KMS-11 (cell line): ENCODE measurements at regions not wholly inside any gene's neighbourhood (a gene's known extent, or its start where the extent isn't known, plus 50 kb on each side); places are given as distances from the start of the nearest gene placed in this dataset.

Experiments used
- H2AFZ ChIP-seq: fragments of 200-600 bp; sonication (generic); 2 replicates; pipeline ENCODE4 v1.6.1; 2016; ENCODE audit warnings: antibody characterized with exemption, mixed run types, low read depth
- H3K27ac ChIP-seq: fragments of 200-600 bp; sonication (generic); 2 replicates; pipeline ENCODE4 v1.6.1; 2016; ENCODE audit warnings: mild to moderate bottlenecking, mixed run types
- H3K27me3 ChIP-seq: fragments of 200-600 bp; sonication (generic); 2 replicates; pipeline ENCODE4 v1.6.1; 2017; ENCODE audit warnings: mild to moderate bottlenecking, low read depth, mixed run types, moderate library complexity; ENCODE audit not compliant: insufficient read depth
- H3K36me3 ChIP-seq: fragments of 200-600 bp; sonication (generic); 2 replicates; pipeline ENCODE4 v1.6.1; 2017; ENCODE audit warnings: mild to moderate bottlenecking, mixed run types; ENCODE audit not compliant: insufficient read depth
- H3K4me1 ChIP-seq: fragments of 200-600 bp; sonication (generic); 2 replicates; pipeline ENCODE4 v1.6.1; 2016; ENCODE audit warnings: mild to moderate bottlenecking, low read depth, mixed run types; ENCODE audit not compliant: poor library complexity, severe bottlenecking
- H3K4me2 ChIP-seq: fragments of 200-600 bp; sonication (generic); 2 replicates; pipeline ENCODE4 v1.7.0; 2016; ENCODE audit warnings: mild to moderate bottlenecking, mixed run types
- H3K4me3 ChIP-seq: fragments of 200-600 bp; sonication (generic); IDR thresholded peaks from 2 replicates; pipeline ENCODE4 v1.6.1; 2017; ENCODE audit warnings: low read depth, low read length, mixed read lengths; ENCODE audit not compliant: insufficient read depth
- H3K79me2 ChIP-seq: fragments of 200-600 bp; sonication (generic); 2 replicates; pipeline ENCODE4 v1.6.1; 2016; ENCODE audit warnings: low read depth, mixed run types; ENCODE audit not compliant: insufficient read depth
- H3K9ac ChIP-seq: fragments of 200-600 bp; sonication (generic); 2 replicates; pipeline ENCODE4 v1.6.1; 2016; ENCODE audit warnings: mild to moderate bottlenecking, mixed run types
- H4K20me1 ChIP-seq: fragments of 200-600 bp; sonication (generic); 2 replicates; pipeline ENCODE4 v1.6.1; 2016; ENCODE audit warnings: mild to moderate bottlenecking, mixed run types; ENCODE audit not compliant: insufficient read depth
- TF ChIP-seq, protein P1 (sequence below): fragments of 200-600 bp; sonication (generic); conservative IDR thresholded peaks from 2 replicates; pipeline ENCODE4 v1.6.1; 2017; ENCODE audit warnings: low read depth, mild to moderate bottlenecking, antibody characterized with exemption, low read length, moderate library complexity, mixed read lengths

- H3K9ac ChIP-seq, result no peak overlapping the region
- TF ChIP-seq, protein P1, sequence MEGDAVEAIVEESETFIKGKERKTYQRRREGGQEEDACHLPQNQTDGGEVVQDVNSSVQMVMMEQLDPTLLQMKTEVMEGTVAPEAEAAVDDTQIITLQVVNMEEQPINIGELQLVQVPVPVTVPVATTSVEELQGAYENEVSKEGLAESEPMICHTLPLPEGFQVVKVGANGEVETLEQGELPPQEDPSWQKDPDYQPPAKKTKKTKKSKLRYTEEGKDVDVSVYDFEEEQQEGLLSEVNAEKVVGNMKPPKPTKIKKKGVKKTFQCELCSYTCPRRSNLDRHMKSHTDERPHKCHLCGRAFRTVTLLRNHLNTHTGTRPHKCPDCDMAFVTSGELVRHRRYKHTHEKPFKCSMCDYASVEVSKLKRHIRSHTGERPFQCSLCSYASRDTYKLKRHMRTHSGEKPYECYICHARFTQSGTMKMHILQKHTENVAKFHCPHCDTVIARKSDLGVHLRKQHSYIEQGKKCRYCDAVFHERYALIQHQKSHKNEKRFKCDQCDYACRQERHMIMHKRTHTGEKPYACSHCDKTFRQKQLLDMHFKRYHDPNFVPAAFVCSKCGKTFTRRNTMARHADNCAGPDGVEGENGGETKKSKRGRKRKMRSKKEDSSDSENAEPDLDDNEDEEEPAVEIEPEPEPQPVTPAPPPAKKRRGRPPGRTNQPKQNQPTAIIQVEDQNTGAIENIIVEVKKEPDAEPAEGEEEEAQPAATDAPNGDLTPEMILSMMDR, result no peak
- H2AFZ ChIP-seq, result no peak overlapping the region
- H3K4me3 ChIP-seq, result no peak overlapping the region
- H3K27ac ChIP-seq, result no peak overlapping the region
- H3K36me3 ChIP-seq, result no peaks in the 10 kb centered on the region
- no peaks in the 10 kb centered on the region for H3K27me3 ChIP-seq
- no peaks in the 10 kb centered on the region for H3K79me2 ChIP-seq
- H4K20me1 ChIP-seq, result no peaks in the 10 kb centered on the region
- no peaks in the 10 kb centered on the region for H3K4me1 ChIP-seq
- no peak overlapping the region for H3K4me2 ChIP-seq
These were observed 317.5 kb upstream of the GRIA3 start for GRCh38 chrX:122866532-122866931.

GRCh38 chrX:122868631-122869030 lies 315.4 kb upstream of the GRIA3 start:
- no peaks in the 10 kb centered on the region for H3K4me1 ChIP-seq
- no peaks in the 10 kb centered on the region for H4K20me1 ChIP-seq
- TF ChIP-seq, protein P1, result no peak
- H3K79me2 ChIP-seq, result no peaks in the 10 kb centered on the region
- H3K4me2 ChIP-seq, result no peak overlapping the region
- no peak overlapping the region for H2AFZ ChIP-seq
- H3K27ac ChIP-seq, result no peak overlapping the region
- H3K4me3 ChIP-seq, result no peak overlapping the region
- H3K9ac ChIP-seq, result no peak overlapping the region
- no peaks in the 10 kb centered on the region for H3K27me3 ChIP-seq
- no peaks in the 10 kb centered on the region for H3K36me3 ChIP-seq

DNA sequence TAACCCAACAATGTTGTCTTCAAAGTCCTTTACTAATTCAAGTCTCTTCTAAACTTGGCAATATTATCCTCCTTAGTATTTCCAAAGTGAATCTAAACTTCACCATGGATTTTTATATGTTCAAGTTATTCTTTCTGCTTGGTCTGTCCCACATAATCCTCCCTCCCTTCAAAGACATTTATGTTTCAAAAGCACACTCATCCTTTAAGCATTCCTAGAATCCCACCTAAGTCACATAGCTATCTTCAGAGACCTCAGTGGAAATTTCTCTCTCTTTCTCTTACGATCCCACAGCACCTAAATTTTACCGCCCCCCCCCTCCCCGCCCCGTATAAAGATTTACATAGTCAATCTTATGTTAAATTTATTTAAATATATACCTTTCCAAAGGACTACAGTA lies 314.9 kb upstream of the GRIA3 start:
- H3K4me1 ChIP-seq, result no peaks in the 10 kb centered on the region

DNA sequence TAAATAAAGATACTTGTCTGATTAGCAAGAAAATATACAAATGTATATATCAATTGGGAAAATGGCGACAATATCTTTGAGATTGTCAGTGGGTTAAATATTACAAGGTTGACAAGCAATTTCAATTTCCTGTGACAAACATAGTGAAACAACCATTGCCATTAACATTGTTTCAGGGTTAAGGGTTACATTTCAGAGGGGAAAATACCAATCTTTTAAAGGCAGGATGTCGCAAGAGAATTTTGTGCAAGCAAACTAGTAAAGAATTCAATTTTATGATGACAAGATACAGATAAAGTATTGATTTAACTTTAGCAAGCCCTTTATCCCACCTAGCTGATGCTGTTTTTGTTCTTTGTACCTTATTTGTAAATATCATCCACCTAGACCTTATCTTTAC lies 305.8 kb upstream of the GRIA3 start:
- Histone ChIP-seq H3K27ac (no peak overlapping the region), H3K4me2 (no peak overlapping the region), H4K20me1 (no peaks in the 10 kb centered on the region), H3K36me3 (no peaks in the 10 kb centered on the region), H3K27me3 (no peaks in the 10 kb centered on the region), H3K79me2 (no peaks in the 10 kb centered on the region), H3K4me1 (no peaks in the 10 kb centered on the region), H3K4me3 (no peak overlapping the region), H2AFZ (no peak overlapping the region), H3K9ac (no peak overlapping the region)
- TF ChIP-seq, protein P1, result no peak

More for the DNA sequence above, 314.9 kb upstream of the GRIA3 start:
- Histone ChIP-seq H3K4me3 (no peak overlapping the region), H4K20me1 (no peaks in the 10 kb centered on the region), H3K79me2 (no peaks in the 10 kb centered on the region), H2AFZ (no peak overlapping the region), H3K36me3 (no peaks in the 10 kb centered on the region), H3K27ac (no peak overlapping the region), H3K4me2 (no peak overlapping the region), H3K27me3 (no peaks in the 10 kb centered on the region), H3K9ac (no peak overlapping the region)
- TF ChIP-seq, protein P1, result no peak
